Left renal pelvis (tissue), 4 donors: ENCODE measurements at regions not wholly inside any gene's neighbourhood (a gene's known extent, or its start where the extent isn't known, plus 50 kb on each side); places are given as distances from the start of the nearest gene placed in this dataset.

Experiments used
- DNase-seq, 4 donors: peaks; one replicate each; pipeline ENCODE4 v3.0.0-alpha.2; 2013; ENCODE audit warnings: low read depth in 4 of 4, low spot score in 3 of 4

DNA sequence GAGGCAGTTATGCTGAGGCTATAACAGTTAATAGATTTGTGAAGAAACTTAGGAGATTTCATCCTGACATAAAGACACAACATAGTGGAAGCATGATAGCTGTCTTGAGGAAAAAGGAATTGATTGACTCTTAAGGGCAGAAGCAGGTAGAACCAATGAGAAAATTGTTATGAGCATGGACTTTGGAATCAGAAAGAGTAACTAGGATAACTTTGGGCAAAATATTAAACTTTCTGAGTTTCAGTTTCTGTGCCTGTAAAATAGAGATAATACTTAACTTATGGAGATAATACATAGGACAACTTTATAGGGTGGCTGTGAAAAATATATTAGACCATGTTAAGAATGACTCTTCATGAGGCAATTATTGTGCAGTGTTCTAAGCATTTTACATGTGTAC is 696.5 kb downstream of the CDH11 start:
- no peak for DNase-seq

DNA sequence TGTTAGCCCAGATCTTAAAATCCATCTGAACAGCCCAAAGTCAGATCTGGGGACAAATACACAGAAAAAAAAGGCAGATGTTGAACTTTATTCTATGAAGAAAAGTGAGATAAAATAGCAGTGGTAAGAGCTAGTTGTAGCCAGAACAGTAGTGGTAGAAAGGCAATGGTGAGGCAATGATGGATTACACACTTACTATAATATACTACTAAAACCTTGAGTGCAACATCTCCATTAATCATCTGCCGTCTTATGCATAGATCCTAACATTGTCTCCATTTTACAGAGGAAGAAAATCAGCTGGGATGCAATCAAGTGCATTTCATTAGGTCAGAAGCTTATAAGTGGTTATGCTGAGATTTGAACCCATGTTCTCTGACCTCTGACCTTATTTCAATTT is 699.6 kb downstream of the CDH11 start:
- DNase-seq: no peak

- DNase-seq: no peak
These were observed 700.3 kb downstream of the CDH11 start for GRCh38 chr16:64421515-64421914.

GRCh38 chr16:64419832-64420231 is 702.0 kb downstream of the CDH11 start:
- no peak for DNase-seq

GRCh38 chr16:64417711-64418227 is 704.1 kb downstream of the CDH11 start:
- no peak for DNase-seq

DNA sequence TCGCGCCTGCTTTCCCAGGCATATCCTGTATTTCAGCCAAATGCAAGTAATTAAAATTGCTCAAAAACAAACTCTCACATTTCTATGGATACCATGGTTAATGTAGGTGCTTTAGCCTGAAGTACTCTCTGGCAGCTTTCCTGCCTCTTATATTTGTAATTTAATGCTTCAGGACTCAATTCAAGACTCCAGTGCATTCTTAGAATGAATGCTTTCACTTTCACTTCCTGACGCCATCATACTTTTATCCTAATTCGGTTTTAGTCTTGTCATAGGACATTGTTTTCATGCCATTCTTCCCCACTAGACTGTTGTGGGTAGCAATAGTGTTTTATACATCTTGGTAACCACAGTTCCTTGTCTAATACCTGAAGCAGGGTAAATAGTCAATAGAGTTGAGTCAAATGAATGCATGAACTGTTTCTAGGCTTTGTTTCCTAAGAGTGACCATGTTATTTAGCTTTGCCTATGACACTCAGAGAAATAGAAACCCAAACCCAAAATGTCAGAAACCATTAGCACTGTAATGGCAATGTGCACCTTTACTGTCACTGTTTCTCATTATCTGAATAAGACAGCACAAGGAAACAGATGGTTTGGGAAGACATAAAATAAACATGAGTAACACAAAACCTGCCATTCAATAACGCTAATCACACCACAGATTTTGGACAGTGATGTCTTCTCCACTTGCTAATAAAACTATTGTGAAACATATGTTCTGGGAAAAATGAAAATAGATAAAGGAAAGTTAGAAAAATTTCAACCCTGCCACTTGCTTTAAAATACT is 705.5 kb downstream of the CDH11 start:
- no peak for DNase-seq

GRCh38 chr16:64412578-64413280 is 709.1 kb downstream of the CDH11 start:
- no peak for DNase-seq

- DNase-seq: no peak
These were observed 711.6 kb downstream of the CDH11 start for GRCh38 chr16:64410306-64410705.

GRCh38 chr16:64409783-64410210 is 712.1 kb downstream of the CDH11 start:
- DNase-seq: no peak

- DNase-seq: no peak
These were observed 713.2 kb downstream of the CDH11 start for GRCh38 chr16:64408699-64409098.

DNA sequence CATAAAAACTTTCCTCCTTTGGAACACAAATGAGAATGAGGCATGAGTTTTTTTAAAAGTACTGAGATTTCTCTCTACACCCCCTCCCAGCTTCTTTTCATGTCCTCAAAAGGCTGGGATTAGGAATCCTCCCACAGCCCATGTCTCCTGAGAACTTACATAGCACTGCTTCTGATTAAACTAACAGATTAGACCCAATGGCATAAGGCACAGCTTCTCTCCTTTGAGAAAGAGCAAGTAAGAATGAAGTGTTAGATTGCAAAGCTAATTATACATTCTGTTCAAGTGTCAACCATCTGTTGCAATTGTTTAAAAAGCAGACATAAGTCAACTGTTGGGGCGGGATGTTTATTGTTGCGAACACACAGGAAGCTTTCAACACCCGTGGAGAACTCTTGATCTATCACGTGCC is 715.1 kb downstream of the CDH11 start:
- no peak for DNase-seq

DNA sequence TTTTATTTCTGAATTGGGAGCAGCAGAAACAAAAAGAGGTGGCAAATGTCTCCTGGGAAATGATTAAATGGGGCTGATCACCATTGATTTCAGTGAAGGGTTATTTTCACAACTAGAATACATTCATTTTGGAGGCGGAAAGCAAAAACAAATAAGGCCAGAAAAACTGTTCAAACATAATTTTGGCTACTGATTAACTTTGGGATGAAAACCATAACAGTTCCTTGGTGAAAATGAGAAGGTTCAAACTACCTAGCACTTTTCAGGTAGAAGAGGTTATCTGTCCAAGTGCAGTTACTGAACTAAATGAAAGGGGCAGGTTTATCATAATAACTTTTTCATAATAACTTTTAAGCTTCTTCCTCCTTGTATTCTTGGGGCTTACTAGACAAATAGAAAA is 718.5 kb downstream of the CDH11 start:
- no peak for DNase-seq

DNA sequence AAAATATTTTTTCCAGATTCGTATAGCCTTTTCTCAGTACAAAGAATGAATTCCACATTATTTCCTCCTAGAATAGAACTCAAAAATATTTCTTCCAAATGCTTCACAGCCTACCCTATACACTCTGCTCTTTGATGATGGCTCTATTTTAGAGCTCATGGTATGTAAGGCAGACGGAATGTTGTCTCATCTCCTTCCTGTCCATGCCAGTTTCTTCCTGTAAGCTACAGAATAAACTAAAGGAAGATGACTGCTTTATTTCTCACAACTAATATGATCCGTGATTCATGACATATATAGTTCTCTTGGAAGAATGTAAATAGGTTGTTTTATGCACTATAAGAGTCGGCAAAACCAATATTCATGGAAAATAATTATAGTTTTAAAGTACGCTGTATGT is 723.1 kb downstream of the CDH11 start:
- DNase-seq: no peak

- no peak for DNase-seq
These were observed 723.8 kb downstream of the CDH11 start for GRCh38 chr16:64397945-64398508.

- DNase-seq: no peak
These were observed 724.8 kb downstream of the CDH11 start for GRCh38 chr16:64397042-64397441.

GRCh38 chr16:64394061-64394460 is 727.8 kb downstream of the CDH11 start:
- no peak for DNase-seq

GRCh38 chr16:64392456-64392855 is 729.4 kb downstream of the CDH11 start:
- DNase-seq: no peak

DNA sequence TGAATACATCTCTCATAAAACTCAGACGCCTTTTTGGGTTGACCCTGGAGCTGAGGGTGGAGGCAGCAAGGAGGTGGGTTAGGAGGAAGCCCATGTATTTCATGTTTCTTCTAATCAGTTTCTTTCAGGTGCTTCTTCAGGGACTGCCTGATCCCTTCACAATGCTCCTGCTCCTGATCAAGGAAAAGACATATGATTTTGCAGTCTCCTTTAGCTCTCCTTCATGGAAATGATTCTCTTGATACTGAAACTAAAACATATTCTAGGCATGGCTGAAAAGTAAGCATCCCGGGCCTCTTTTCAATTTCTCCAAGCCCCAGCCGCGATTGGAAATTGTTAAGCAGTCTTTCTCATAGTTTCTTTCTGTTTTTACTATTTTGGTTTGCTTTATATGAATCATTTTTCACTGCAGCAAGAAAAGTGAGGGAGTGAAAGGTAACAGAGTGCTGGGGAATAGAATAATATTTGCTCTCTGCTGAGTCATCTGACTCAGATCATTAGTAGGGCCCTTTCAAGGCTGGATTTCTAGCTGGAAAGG is 730.7 kb downstream of the CDH11 start:
- DNase-seq: no peak

DNA sequence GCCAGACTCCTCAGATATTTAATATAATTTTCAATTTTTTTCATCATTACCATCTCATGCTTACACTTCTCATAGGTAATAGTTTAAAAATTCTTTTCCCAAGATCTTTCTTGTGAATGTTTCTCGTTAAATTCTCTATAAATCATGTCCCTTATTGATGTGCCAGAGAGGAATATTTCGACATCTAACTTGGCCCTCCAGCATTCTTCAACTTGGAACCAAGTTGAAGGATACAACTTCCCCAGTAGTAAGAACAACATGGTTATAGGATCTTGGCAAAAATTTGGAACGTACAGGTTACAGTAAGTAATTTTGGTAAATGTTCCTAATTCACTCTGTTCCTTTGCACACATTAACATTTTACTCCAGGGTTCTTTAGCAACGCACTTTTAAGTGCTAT is 731.8 kb downstream of the CDH11 start:
- DNase-seq: no peak

GRCh38 chr16:64384636-64385035 is 737.2 kb downstream of the CDH11 start:
- no peak for DNase-seq

DNA sequence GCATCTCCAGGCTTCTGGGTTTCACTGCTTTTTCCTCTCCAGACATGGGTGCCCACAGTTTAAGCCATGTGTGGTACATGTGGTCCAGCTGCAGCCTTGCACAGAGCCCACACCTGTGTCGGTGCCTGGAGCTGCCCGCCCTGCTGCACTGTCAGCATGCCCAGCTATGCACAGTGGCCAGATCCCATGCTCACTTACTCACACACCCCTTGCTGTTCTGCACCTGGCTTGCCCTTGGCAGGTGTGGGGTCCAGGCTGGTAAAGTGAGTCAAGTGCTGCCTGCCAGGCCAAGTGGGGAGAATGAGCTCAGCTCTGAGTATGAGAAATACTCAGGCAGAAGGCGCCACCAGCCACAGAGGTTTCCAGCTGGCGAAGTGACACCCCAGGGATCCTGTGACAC is 739.9 kb downstream of the CDH11 start:
- no peak for DNase-seq
